GM23338 (cell line): ENCODE measurements at regions not wholly inside any gene's neighbourhood (a gene's known extent, or its start where the extent isn't known, plus 50 kb on each side); places are given as distances from the start of the nearest gene placed in this dataset.

Source experiments
- ATAC-seq: fragments of 200-7000 bp; cut with Tn5 transposase; 3 replicates; pipeline ENCODE4 v1.9.1; 2020
- DNase-seq: peaks from one replicate; pipeline ENCODE4 v3.0.0-alpha.2; 2015; ENCODE audit warnings: low spot score
- H2AFZ ChIP-seq: fragments of 200-600 bp; sonication (generic); 2 replicates; pipeline ENCODE4 v1.8.0; 2016; ENCODE audit warnings: antibody characterized with exemption, mild to moderate bottlenecking, moderate library complexity
- H3F3A ChIP-seq: fragments of 200-600 bp; sonication (generic); replicated peaks from 2 replicates; pipeline ENCODE4 v1.8.0; 2017; ENCODE audit warnings: antibody characterized with exemption, mixed run types, low read depth
- H3K27ac ChIP-seq: fragments of 200-600 bp; sonication (generic); 2 replicates; pipeline ENCODE4 v1.6.1; 2016; ENCODE audit warnings: low read depth
- H3K27me3 ChIP-seq: fragments of 200-600 bp; sonication (generic); 2 replicates; pipeline ENCODE4 v1.8.0; 2016; ENCODE audit warnings: mild to moderate bottlenecking, mixed run types, moderate library complexity; ENCODE audit not compliant: insufficient read depth
- H3K36me3 ChIP-seq: fragments of 200-600 bp; sonication (generic); 2 replicates; pipeline ENCODE4 v1.8.0; 2016; ENCODE audit warnings: mild to moderate bottlenecking; ENCODE audit not compliant: insufficient read depth
- H3K4me1 ChIP-seq: fragments of 200-600 bp; sonication (generic); 2 replicates; pipeline ENCODE4 v1.8.0; 2016; ENCODE audit warnings: mild to moderate bottlenecking, moderate library complexity; ENCODE audit not compliant: insufficient read depth
- H3K4me2 ChIP-seq: fragments of 200-600 bp; sonication (generic); 2 replicates; pipeline ENCODE4 v1.7.1; 2017; ENCODE audit warnings: mixed run types
- H3K4me3 ChIP-seq: fragments of 200-600 bp; sonication (generic); 2 replicates; pipeline ENCODE4 v1.6.1; 2016; ENCODE audit warnings: mixed run types
- H3K79me2 ChIP-seq: fragments of 200-600 bp; sonication (generic); replicated peaks from 2 replicates; pipeline ENCODE4 v1.8.0; 2017; ENCODE audit warnings: mild to moderate bottlenecking; ENCODE audit not compliant: insufficient read depth
- H3K9me2 ChIP-seq: fragments of 200-600 bp; sonication (generic); 2 replicates; pipeline ENCODE4 v1.8.0; 2017; ENCODE audit not compliant: insufficient read depth
- H4K20me1 ChIP-seq: fragments of 200-600 bp; sonication (generic); replicated peaks from 2 replicates; pipeline ENCODE4 v1.8.0; 2017; ENCODE audit warnings: mild to moderate bottlenecking; ENCODE audit not compliant: insufficient read depth
- H3K27ac Mint-ChIP-seq: 2 replicates; pipeline ENCODE4 v1.8.0; 2020; ENCODE audit warnings: inconsistent platforms, mild to moderate bottlenecking, moderate library complexity, mixed read lengths
- H3K27me3 Mint-ChIP-seq: 3 replicates; pipeline ENCODE4 v1.8.0; 2022; ENCODE audit warnings: low read depth, mild to moderate bottlenecking, moderate library complexity, mixed read lengths, inconsistent platforms; ENCODE audit not compliant: insufficient read depth, poor library complexity
- H3K36me3 Mint-ChIP-seq: 3 replicates; pipeline ENCODE4 v1.8.0; 2021; ENCODE audit warnings: low read depth, mild to moderate bottlenecking, inconsistent platforms, moderate library complexity, mixed read lengths
- H3K4me1 Mint-ChIP-seq: 3 replicates; pipeline ENCODE4 v1.8.0; 2020; ENCODE audit warnings: mild to moderate bottlenecking, inconsistent platforms, mixed read lengths
- H3K4me3 Mint-ChIP-seq: 3 replicates; pipeline ENCODE4 v1.8.0; 2021; ENCODE audit warnings: moderate library complexity, mild to moderate bottlenecking, inconsistent platforms, mixed read lengths
- H3K9me3 Mint-ChIP-seq: 3 replicates; pipeline ENCODE4 v1.8.0; 2020; ENCODE audit warnings: moderate library complexity, mild to moderate bottlenecking, inconsistent platforms, mixed read lengths
- CREB1 ChIP-seq: fragments of 250-450 bp; sonication (Bioruptor Pico); IDR thresholded peaks from 2 replicates; pipeline ENCODE4 v1.5.0; 2020; ENCODE audit warnings: low read depth, mild to moderate bottlenecking, moderate library complexity
- ETS1 ChIP-seq: IDR thresholded peaks from 2 replicates; pipeline ENCODE4 v1.6.1; 2016; ENCODE audit warnings: antibody characterized with exemption
- EZH2 ChIP-seq: fragments of 200-600 bp; sonication (generic); IDR thresholded peaks from one replicate; pipeline ENCODE4 v1.8.0; 2017; ENCODE audit warnings: antibody characterized with exemption, mild to moderate bottlenecking, low read depth; ENCODE audit not compliant: unreplicated experiment
- JUNB ChIP-seq: IDR thresholded peaks from one replicate; pipeline ENCODE4 v1.6.1; 2016; ENCODE audit warnings: antibody characterized with exemption; ENCODE audit not compliant: unreplicated experiment
- NANOG ChIP-seq: IDR thresholded peaks from 2 replicates; pipeline ENCODE4 v1.6.1; 2016; ENCODE audit warnings: antibody characterized with exemption, borderline replicate concordance
- POLR2AphosphoS5 ChIP-seq: IDR thresholded peaks from 2 replicates; pipeline ENCODE4 v1.6.1; 2016; ENCODE audit warnings: antibody characterized with exemption, low read depth
- REST ChIP-seq: IDR thresholded peaks from one replicate; pipeline ENCODE4 v1.6.1; 2018; ENCODE audit warnings: antibody characterized with exemption; ENCODE audit not compliant: unreplicated experiment
- STAT1 ChIP-seq: IDR thresholded peaks from one replicate; pipeline ENCODE4 v1.6.1; 2016; ENCODE audit warnings: antibody characterized with exemption; ENCODE audit not compliant: unreplicated experiment
- ZNF114 ChIP-seq: fragments of 250-450 bp; sonication (Bioruptor Pico); IDR thresholded peaks from 2 replicates; pipeline ENCODE4 v1.5.0; 2020; ENCODE audit warnings: mild to moderate bottlenecking, moderate library complexity
- ZNF331 ChIP-seq: fragments of 250-450 bp; sonication (Bioruptor Pico); IDR thresholded peaks from 2 replicates; pipeline ENCODE4 v1.5.0; 2020; ENCODE audit warnings: low read depth, mild to moderate bottlenecking, moderate library complexity
- TF ChIP-seq, protein P1 (sequence below), 2 experiments: fragments of 200-600 bp in 1 of 2; sonication (generic) in 1 of 2; conservative IDR thresholded peaks; 2 replicates each; pipeline versions ENCODE4 v1.5.1 to v1.6.1; 2016 to 2017; ENCODE audit warnings: antibody characterized with exemption in 2 of 2, low read depth in 2 of 2, mild to moderate bottlenecking in 2 of 2, moderate library complexity in 1 of 2

DNA sequence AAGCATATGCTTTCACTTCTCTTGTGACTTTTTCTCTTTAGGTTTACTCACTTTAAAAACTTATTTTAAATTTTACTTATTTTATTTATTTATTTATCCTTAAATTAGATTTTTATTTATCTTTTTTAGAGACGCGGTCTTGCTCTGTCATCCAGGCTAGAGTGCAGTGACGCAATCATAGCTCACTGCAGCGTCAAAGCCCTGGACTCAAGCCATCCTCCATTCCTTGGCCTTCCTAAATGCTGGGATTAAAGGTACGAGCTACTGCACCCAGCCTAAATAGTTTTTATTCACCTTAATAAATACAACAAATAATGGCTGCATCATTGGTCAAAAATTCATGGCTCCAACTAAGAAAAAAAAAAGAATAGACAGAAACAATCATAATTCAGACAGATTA is 415.7 kb upstream of the FIGN start (continued):
- no peak for TF ChIP-seq ETS1
- no peak for TF ChIP-seq CREB1 (CRISPR knock-in tag)

DNA sequence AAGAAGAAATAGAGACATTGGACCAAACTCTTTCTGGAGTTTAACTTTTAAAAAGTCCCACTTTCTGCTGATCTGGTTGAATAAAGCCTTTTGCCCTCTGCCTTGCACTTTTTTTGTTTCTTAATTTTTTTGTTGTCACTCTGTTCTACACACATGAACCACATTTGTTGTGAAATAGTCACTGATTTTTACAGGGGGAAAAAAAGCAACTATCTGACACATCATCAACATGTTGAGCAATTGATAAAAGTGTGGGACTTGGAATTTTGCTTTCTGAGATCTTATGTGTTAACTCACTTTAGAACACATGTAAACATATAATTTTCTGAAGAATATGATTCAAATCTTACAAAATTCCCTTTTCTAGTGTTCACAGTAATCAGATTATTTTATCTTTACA is 414.8 kb upstream of the FIGN start:
- Histone ChIP-seq H3K36me3 (no peaks in the 10 kb centered on the region), H4K20me1 (no peaks in the 10 kb centered on the region), H3K27me3 (no peaks in the 10 kb centered on the region), H3F3A (no peaks in the 10 kb centered on the region), H3K9me2 (no peaks in the 10 kb centered on the region), H3K4me2 (no peak overlapping the region), H2AFZ (no peak overlapping the region), H3K4me1 (no peaks in the 10 kb centered on the region), H3K27ac (no peak overlapping the region), H3K79me2 (no peaks in the 10 kb centered on the region), H3K4me3 (no peak overlapping the region)
- Mint-ChIP-seq H3K4me3 (no peak overlapping the region), H3K27me3 (no peaks in the 10 kb centered on the region), H3K9me3 (no peaks in the 10 kb centered on the region), H3K27ac (no peak overlapping the region), H3K4me1 (no peaks in the 10 kb centered on the region), H3K36me3 (no peaks in the 10 kb centered on the region)
- ATAC-seq (no peak), DNase-seq (no peak)
- TF ChIP-seq NANOG (no peak), CREB1 (CRISPR knock-in tag) (no peak), ZNF114 (CRISPR knock-in tag) (no peak)

DNA sequence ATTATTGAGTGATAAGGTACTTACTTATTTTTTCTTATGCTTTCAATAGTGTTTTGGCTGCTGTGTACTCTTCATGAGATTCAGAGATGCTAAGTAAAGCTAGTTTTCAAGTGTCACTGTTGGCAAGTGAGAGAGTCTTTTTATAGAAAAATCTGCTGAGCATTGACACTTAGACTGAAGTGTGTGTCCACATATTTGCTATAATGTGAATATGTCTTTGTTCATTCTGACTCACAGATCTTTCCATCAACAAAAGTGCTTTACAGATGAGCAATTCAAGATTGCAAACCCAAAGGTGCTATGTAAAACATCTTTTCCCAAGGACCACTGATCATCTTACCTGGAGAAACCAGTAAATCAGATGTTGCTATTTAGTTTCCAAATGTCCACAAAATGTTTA is 410.6 kb upstream of the FIGN start:
- DNase-seq (no peak), ATAC-seq (no peak)
- Mint-ChIP-seq H3K27ac (no peak overlapping the region), H3K9me3 (no peaks in the 10 kb centered on the region), H3K4me3 (no peak overlapping the region), H3K4me1 (no peaks in the 10 kb centered on the region), H3K27me3 (peaks cover 2% of the 10 kb centered on the region), H3K36me3 (no peaks in the 10 kb centered on the region)
- Histone ChIP-seq H4K20me1 (no peaks in the 10 kb centered on the region), H3K79me2 (no peaks in the 10 kb centered on the region), H3F3A (no peaks in the 10 kb centered on the region), H3K27me3 (no peaks in the 10 kb centered on the region), H3K36me3 (no peaks in the 10 kb centered on the region), H3K4me2 (no peak overlapping the region), H3K9me2 (0 out of 2 replicates have a peak, but pooled peaks cover 4% of the 10 kb centered on the region), H2AFZ (no peak overlapping the region), H3K4me3 (no peak overlapping the region), H3K27ac (no peak overlapping the region), H3K4me1 (no peaks in the 10 kb centered on the region)
- TF ChIP-seq JUNB, result no peak
- no peak for TF ChIP-seq STAT1
- TF ChIP-seq EZH2, result no peak
- TF ChIP-seq, protein P1, sequence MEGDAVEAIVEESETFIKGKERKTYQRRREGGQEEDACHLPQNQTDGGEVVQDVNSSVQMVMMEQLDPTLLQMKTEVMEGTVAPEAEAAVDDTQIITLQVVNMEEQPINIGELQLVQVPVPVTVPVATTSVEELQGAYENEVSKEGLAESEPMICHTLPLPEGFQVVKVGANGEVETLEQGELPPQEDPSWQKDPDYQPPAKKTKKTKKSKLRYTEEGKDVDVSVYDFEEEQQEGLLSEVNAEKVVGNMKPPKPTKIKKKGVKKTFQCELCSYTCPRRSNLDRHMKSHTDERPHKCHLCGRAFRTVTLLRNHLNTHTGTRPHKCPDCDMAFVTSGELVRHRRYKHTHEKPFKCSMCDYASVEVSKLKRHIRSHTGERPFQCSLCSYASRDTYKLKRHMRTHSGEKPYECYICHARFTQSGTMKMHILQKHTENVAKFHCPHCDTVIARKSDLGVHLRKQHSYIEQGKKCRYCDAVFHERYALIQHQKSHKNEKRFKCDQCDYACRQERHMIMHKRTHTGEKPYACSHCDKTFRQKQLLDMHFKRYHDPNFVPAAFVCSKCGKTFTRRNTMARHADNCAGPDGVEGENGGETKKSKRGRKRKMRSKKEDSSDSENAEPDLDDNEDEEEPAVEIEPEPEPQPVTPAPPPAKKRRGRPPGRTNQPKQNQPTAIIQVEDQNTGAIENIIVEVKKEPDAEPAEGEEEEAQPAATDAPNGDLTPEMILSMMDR (conservative IDR thresholded peaks at IDR 0.05; ENCODE audit: low read depth in 2 of 2), result no peak
- no peak for TF ChIP-seq ZNF114 (CRISPR knock-in tag)
- no peak for TF ChIP-seq REST
- TF ChIP-seq NANOG, result no peak
- no peak for TF ChIP-seq CREB1 (CRISPR knock-in tag)
- TF ChIP-seq POLR2AphosphoS5, result no peak
- no peak for TF ChIP-seq ZNF331 (CRISPR knock-in tag)
